ENCODE measurements at regions not wholly inside any gene's neighbourhood (a gene's known extent, or its start where the extent isn't known, plus 50 kb on each side); places are given as distances from the start of the nearest gene placed in this dataset.

DNA sequence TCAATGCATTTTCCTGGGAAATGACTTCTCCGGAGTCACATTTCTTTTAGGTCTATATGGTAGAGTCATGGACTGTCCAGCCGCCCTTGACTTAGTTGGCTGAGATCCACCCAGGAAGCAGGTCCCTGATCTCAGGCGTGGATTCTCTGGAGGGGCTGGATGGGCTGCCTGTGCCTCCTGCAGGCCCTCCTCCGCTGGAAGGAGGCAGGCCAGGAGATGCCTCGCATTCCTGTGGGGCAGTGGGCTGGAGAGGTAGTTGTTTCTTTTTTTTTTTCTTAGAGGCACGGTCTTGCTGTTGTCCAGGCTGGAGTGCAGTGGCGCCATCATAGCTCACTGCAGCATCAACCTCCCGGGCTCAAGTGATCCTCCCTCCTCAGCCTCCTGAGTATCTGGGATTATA, 129.0 kb upstream of the MYCN start:
- Mint-ChIP-seq H3K27me3 (ENCODE audit: low read depth) (peaks cover 15% of the 10 kb centered on the region), H3K9me3 (no peaks in the 10 kb centered on the region), H3K36me3 (ENCODE audit: insufficient read depth in 2 of 2) (no peaks in the 10 kb centered on the region), H3K4me1 (ENCODE audit: low read depth) (no peaks in the 10 kb centered on the region), H3K27ac (no peak overlapping the region), H3K4me3 (no peak overlapping the region)
- DNase-seq (no peak), ATAC-seq (replicated peaks in 1 of 2) (no peak)

DNA sequence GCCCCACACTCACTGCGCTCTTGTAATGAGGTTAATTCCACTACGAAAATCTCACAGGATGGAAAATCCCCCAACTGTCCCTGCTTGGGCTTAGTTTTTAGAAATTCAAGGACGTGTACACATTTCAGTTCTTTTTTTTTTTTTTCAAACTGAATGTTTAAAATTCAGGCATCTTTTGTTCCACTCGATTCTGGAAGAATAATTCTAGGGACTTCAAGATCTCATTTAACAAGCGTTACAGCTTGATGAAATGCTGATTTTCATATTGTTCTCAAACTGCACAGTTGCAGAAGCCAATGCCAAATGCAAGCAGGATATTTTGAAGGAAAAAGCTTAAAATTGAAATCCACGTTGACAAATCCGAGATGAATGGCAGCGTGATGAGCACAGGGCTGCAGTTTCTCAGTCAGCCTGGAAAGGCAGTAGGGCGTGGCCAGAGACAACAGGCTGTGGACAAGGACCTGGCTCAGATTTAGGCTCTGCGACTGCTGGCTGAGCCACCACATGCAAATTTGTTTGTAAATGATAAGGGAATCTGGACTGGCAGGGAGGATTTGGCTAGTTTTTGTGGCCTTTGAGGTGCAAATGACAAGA, 128.1 kb upstream of the MYCN start:
- H3K4me3 Mint-ChIP-seq, result no peak overlapping the region
- DNase-seq (no peak), ATAC-seq (replicated peaks in 1 of 2) (no peak)
- no peaks in the 10 kb centered on the region for H3K9me3 Mint-ChIP-seq
- H3K27ac Mint-ChIP-seq, result no peak overlapping the region
- no peaks in the 10 kb centered on the region for H3K36me3 Mint-ChIP-seq (ENCODE audit: insufficient read depth in 2 of 2)
- H3K4me1 Mint-ChIP-seq (ENCODE audit: low read depth), result no peaks in the 10 kb centered on the region
- peaks cover 23% of the 10 kb centered on the region for H3K27me3 Mint-ChIP-seq (ENCODE audit: low read depth)

DNA sequence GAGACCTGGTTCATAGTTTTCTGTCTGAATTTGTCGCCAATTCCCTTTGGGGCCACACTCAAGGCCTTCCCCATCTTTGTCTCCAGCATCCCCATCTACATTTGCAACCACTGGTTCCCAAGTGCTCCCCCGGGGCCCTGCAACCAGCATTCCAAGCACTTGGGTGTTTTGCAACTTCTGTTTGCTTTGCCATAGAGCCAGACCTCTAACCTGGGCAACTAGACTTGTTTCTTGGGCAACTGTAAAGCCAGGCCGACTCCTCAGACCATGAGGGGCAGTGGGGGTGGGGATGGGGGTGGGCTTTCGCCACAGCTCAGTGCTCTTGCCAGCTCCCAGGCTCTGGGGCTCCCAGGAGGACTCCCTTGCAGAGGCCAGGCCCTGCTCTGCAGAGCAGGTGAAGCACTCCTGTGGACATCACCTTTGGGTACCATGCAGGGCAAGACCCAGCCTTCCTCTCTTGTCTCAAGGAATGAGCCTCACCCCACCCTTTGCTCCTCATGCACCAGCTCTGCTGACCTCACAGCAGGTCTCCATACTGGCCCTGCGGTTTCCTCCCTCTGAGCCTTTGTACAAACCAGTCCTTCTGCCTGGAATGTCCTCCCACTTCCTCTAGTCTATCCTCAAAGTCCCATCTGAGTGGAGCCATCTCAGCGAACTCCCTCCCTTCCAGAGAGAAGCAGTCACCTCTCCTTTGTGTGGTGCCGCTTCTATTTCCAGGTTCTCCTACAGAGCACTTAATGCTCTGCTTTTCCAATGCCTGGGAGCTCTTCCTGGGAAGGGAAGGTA, 126.7 kb upstream of the MYCN start:
- Mint-ChIP-seq H3K36me3 (ENCODE audit: insufficient read depth in 2 of 2) (no peaks in the 10 kb centered on the region), H3K4me1 (ENCODE audit: low read depth) (no peaks in the 10 kb centered on the region), H3K4me3 (no peak overlapping the region), H3K27ac (no peak overlapping the region), H3K27me3 (ENCODE audit: low read depth) (peaks cover 37% of the 10 kb centered on the region), H3K9me3 (no peaks in the 10 kb centered on the region)
- DNase-seq, result no peak
- no peak for ATAC-seq (replicated peaks in 1 of 2)

DNA sequence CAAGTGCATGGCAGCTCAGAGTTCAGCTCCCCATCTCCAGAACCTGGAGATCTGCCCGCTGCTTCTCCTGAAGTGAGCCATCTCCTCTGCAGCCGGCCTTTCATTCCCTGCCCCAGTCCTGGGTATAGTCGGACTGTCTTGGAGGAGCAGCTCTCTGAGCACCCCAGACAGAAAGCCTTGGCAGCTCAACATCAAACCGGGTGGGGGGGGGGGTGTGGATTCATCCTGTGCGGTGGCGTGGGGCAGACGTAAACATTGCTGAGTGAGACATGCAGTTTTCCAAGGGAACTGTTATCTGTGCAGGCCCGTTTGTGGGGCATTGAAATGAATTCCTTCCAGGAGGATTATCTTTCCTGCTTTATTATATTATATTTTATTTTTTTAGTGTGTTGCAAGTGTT, 125.9 kb upstream of the MYCN start:
- no peak overlapping the region for H3K27ac Mint-ChIP-seq
- H3K9me3 Mint-ChIP-seq, result no peaks in the 10 kb centered on the region
- no peak overlapping the region for H3K4me3 Mint-ChIP-seq
- H3K27me3 Mint-ChIP-seq (ENCODE audit: low read depth), result peaks cover 44% of the 10 kb centered on the region
- ATAC-seq (replicated peaks in 1 of 2), result no peak
- H3K4me1 Mint-ChIP-seq (ENCODE audit: low read depth), result no peaks in the 10 kb centered on the region
- no peaks in the 10 kb centered on the region for H3K36me3 Mint-ChIP-seq (ENCODE audit: insufficient read depth in 2 of 2)
- DNase-seq, result no peak

DNA sequence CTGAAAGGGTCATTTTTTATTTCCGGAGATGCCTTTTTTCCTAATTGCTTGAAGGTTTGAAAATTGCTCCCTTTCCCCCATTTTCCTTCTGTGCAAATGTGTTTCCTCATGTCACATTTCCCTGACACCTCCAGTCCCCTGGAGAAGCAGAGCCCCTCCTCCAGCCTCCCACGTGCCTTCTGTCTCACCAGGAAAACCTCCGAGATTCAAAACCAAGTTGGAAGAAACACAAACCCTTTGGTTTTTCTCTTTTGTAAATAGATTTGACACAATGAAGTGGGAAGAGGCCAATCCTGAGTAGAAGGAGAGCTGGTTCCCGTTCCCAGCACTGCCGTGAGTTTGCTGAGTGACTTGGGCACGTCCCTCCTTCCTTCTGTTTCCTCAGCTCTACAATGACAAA, 125.4 kb upstream of the MYCN start:
- no peak for ATAC-seq (replicated peaks in 1 of 2)
- Mint-ChIP-seq H3K4me1 (ENCODE audit: low read depth) (no peaks in the 10 kb centered on the region), H3K9me3 (no peaks in the 10 kb centered on the region), H3K36me3 (ENCODE audit: insufficient read depth in 2 of 2) (no peaks in the 10 kb centered on the region), H3K27me3 (ENCODE audit: low read depth) (peaks cover 47% of the 10 kb centered on the region), H3K27ac (no peak overlapping the region), H3K4me3 (no peak overlapping the region)
- no peak for DNase-seq

DNA sequence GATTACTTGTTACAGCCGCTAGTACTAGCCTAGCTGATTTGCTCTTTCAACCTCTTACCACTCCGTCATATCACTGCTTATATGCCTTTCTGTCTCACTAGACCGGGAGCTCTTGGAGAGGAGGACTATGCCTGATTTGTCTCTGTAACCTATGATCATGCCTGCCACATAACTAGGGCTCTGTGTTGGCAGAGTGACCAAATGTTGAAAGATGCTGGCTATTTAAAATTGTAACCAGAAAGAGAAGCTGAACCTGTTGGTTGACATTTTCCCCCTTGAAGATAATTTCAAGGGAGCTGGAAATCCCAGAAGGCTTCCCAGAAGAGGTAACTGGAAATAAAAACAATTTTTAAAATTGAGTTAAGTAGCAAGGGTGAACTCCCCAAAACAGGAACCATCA, 124.1 kb upstream of the MYCN start:
- DNase-seq (no peak), ATAC-seq (replicated peaks in 1 of 2) (no peak)
- Mint-ChIP-seq H3K27me3 (ENCODE audit: low read depth) (peaks cover 47% of the 10 kb centered on the region), H3K4me1 (ENCODE audit: low read depth) (no peaks in the 10 kb centered on the region), H3K36me3 (ENCODE audit: insufficient read depth in 2 of 2) (no peaks in the 10 kb centered on the region), H3K9me3 (no peaks in the 10 kb centered on the region), H3K4me3 (no peak overlapping the region), H3K27ac (no peak overlapping the region)

DNA sequence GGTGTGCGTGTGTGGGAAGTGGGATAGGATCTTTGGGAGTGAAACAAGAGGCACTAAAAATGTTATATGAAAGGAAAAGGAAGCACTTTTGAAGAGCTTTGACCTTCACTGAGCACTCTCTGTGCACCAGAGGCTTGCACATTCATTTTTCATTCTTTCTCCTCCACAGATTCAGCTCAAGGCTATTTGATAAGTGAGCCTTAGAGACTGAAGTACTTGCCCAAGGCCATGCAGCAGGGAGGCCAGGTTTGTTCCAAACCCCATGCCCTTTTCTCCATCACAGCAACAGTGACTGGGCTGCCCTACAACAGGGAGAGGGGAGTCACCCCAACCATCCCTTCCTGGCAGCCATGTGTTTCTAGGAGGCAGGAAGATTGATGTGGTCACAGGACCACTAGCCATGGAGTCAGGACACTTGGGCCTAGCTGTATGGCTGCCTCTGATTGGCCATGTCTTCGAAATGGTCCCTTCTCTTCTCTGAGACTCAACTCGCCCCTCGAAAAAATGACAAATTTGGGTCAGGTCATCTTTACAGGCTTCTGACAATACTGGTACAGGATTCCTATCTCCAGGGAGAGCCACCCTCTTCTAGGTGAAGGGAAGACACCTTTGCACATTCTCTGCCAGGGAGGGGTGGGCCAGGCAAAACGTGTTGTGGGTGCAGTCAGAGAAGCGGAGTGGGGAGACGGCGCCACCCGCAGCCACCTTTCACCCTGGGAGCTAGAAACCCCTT, 123.5 kb upstream of the MYCN start:
- ATAC-seq (replicated peaks in 1 of 2) (no peak), DNase-seq (no peak)
- Mint-ChIP-seq H3K27ac (no peak overlapping the region), H3K36me3 (ENCODE audit: insufficient read depth in 2 of 2) (no peaks in the 10 kb centered on the region), H3K9me3 (no peaks in the 10 kb centered on the region), H3K4me1 (ENCODE audit: low read depth) (no peaks in the 10 kb centered on the region), H3K27me3 (ENCODE audit: low read depth) (peaks cover 47% of the 10 kb centered on the region), H3K4me3 (no peak overlapping the region)

DNA sequence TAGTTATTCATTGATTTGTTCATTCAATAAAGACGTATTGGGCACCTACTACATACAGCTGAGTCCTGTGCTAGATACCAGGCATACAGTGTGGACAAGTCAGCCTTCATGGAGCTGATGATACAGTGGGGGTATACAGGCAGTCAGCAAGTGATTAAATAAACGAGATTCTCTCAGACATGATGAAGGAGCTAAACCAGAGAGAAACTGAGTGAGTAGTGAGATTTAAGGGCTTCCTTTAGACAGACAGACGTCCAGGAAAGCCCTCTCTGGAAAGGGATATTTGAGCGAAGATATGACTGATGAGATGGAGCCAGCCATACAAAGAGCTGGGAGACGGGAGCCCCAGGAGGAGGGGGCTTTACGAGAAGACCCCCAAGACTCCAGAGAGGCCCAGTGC, 122.6 kb upstream of the MYCN start:
- Mint-ChIP-seq H3K4me1 (ENCODE audit: low read depth) (no peaks in the 10 kb centered on the region), H3K36me3 (ENCODE audit: insufficient read depth in 2 of 2) (no peaks in the 10 kb centered on the region), H3K9me3 (no peaks in the 10 kb centered on the region), H3K27me3 (ENCODE audit: low read depth) (peaks cover 47% of the 10 kb centered on the region), H3K27ac (no peak overlapping the region), H3K4me3 (no peak overlapping the region)
- DNase-seq, result no peak
- ATAC-seq (replicated peaks in 1 of 2), result no peak

DNA sequence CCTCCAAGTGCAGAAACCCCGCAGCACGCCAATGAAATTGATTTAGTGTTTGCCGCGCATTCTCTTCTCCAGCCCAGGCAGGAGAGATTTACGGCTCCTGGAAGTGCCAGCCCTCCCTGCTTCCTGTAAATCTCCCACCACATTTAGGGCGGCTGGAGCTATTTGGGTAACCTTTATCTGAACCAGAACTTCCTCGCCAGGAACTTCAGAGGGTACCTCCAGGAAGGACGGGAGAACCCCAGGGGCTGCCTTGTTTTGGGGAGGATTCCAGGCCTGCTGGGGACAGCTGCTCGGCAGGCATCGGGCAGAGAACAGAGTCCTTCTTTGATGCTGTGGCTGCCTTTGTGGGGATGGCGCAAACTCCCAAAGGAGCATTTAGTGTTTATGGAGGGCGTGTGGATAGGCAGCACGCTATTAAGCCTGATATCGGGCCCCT, 122.0 kb upstream of the MYCN start:
- H3K27ac Mint-ChIP-seq, result no peak overlapping the region
- no peaks in the 10 kb centered on the region for H3K9me3 Mint-ChIP-seq
- no peaks in the 10 kb centered on the region for H3K36me3 Mint-ChIP-seq (ENCODE audit: insufficient read depth in 2 of 2)
- ATAC-seq (replicated peaks in 1 of 2), result no peak
- H3K4me1 Mint-ChIP-seq (ENCODE audit: low read depth), result no peaks in the 10 kb centered on the region
- DNase-seq, result no peak
- no peak overlapping the region for H3K4me3 Mint-ChIP-seq
- H3K27me3 Mint-ChIP-seq (ENCODE audit: low read depth), result peaks cover 47% of the 10 kb centered on the region

DNA sequence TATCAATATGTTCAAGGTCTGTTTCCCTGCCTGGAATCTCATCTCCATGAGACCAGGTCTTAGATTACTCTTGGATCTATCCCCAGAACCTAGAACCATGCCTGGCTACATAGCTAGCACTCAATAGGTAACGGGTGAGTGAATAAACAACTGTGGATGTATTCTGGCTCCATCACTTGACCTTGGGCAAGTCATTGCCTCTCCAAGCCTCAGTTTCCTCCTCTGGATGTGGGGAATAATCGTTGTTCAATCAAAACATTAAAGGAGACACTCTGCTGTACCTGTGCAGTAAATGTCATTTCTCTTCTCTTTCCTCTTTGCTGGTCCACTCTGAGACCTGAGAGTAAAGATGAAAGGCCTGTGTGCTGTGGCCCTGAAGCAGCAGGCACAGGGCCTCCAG, 121.5 kb upstream of the MYCN start:
- Mint-ChIP-seq H3K36me3 (ENCODE audit: insufficient read depth in 2 of 2) (no peaks in the 10 kb centered on the region), H3K27me3 (ENCODE audit: low read depth) (peaks cover 47% of the 10 kb centered on the region), H3K4me1 (ENCODE audit: low read depth) (no peaks in the 10 kb centered on the region), H3K4me3 (no peak overlapping the region), H3K9me3 (no peaks in the 10 kb centered on the region), H3K27ac (no peak overlapping the region)
- no peak for ATAC-seq (replicated peaks in 1 of 2)
- DNase-seq, result no peak

DNA sequence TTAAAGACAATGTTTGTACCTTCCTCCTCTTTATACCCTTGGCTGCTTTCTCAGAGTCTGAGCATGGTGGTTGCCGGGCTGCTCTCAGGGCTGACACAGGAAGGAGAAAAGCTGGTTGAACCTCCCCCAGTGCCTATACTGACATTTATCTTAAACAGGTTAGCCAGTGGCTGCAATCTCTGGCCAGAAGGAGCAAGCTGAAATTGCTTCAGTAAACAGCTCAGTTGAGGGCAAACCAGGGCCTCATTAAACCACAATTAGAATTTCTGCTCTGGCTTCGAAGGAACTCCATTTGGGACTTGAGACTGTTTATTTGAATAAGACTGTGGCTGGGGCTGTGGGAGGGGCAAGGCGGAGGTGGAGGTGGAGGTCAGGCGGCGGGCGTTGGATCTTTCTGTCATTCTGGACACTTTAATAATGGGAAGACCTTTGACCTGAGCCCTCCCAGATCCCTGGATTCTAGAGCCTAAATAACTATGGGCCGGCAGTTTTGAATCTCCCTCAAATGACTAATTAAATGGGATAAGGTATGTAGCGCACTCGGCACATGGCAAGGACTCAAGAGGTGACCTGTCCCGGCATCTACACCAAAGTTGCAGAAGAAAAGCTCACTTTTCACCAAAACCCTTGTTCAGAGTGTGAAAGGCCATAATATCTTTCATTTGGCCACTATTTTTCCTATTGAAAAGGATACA, 120.6 kb upstream of the MYCN start:
- Mint-ChIP-seq H3K27me3 (ENCODE audit: low read depth) (peaks cover 47% of the 10 kb centered on the region), H3K36me3 (ENCODE audit: insufficient read depth in 2 of 2) (no peaks in the 10 kb centered on the region), H3K9me3 (no peaks in the 10 kb centered on the region), H3K4me3 (no peak overlapping the region), H3K4me1 (ENCODE audit: low read depth) (no peaks in the 10 kb centered on the region), H3K27ac (no peak overlapping the region)
- ATAC-seq (replicated peaks in 1 of 2) (no peak), DNase-seq (no peak)

DNA sequence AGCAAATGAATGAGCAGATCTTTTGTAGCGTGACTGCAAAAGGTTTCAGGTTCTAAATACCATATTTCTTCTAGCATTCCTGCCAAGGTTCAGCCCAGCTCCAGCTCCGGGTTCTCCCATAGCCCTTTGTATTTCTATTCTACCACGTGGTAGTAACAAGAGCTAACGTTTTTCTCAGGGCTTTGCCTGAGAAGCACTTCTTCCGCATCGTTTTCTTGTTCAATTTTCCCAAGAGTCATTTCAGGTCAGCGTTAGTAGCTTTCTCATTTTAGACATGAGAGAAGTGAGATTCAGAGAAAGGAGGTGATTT, 120.1 kb upstream of the MYCN start:
- no peaks in the 10 kb centered on the region for H3K36me3 Mint-ChIP-seq (ENCODE audit: insufficient read depth in 2 of 2)

DNA sequence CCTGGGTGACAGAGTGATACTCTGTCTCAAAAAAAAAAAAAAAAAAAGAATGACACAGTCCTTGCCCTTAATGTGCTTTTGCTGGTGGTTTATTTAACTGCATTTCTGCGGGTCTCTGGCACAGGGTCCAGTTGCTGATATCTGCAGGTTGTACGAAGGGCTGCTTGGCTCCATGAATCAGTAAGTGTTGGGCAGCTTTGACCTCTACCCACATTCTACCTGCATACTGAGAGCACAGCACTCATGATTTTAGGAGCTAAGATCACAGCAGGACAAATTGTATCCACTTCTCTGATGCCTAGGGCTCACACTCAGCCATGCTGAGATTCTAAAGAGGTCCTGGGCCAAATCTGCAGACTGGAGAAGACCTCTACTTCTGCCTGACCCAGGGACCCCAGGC, 119.4 kb upstream of the MYCN start:
- Mint-ChIP-seq H3K9me3 (no peaks in the 10 kb centered on the region), H3K4me1 (ENCODE audit: low read depth) (no peaks in the 10 kb centered on the region), H3K27ac (no peak overlapping the region)

More for the DNA sequence above, 120.1 kb upstream of the MYCN start:
- no peak overlapping the region for H3K4me3 Mint-ChIP-seq
- peaks cover 44% of the 10 kb centered on the region for H3K27me3 Mint-ChIP-seq (ENCODE audit: low read depth)
- no peak for DNase-seq
- no peak for ATAC-seq (replicated peaks in 1 of 2)
- no peaks in the 10 kb centered on the region for H3K4me1 Mint-ChIP-seq (ENCODE audit: low read depth)
- H3K27ac Mint-ChIP-seq, result no peak overlapping the region
- H3K9me3 Mint-ChIP-seq, result no peaks in the 10 kb centered on the region

More for the DNA sequence above, 119.4 kb upstream of the MYCN start:
- no peak for DNase-seq
- peaks cover 41% of the 10 kb centered on the region for H3K27me3 Mint-ChIP-seq (ENCODE audit: low read depth)
- H3K36me3 Mint-ChIP-seq (ENCODE audit: insufficient read depth in 2 of 2), result no peaks in the 10 kb centered on the region
- H3K4me3 Mint-ChIP-seq, result no peak overlapping the region
- ATAC-seq (replicated peaks in 1 of 2), result no peak

Measured in activated T-cell treated with anti-CD3 and anti-CD28 coated beads, Interleukin-2, amount 50 U/mL, for 72 hours (primary cell).